Tibial artery (tissue), 4 donors: ENCODE measurements at regions not wholly inside any gene's neighbourhood (a gene's known extent, or its start where the extent isn't known, plus 50 kb on each side); places are given as distances from the start of the nearest gene placed in this dataset.

Source experiments
- DNase-seq, 2 donors: peaks; one replicate each; pipeline ENCODE4 v3.0.0-alpha.2; 2019
- H3K27ac ChIP-seq, 2 donors: fragments of 200-600 bp; sonication (generic) in 1 of 2; 1 replicate in 1 of 2; 2 replicates in 1 of 2; pipeline ENCODE4 v1.5.1; 2018 to 2019; ENCODE audit warnings: mild to moderate bottlenecking in 1 of 2
- H3K27me3 ChIP-seq, 2 donors: fragments of 200-600 bp; sonication (generic) in 1 of 2; one replicate each; pipeline versions ENCODE4 v1.5.1 to v1.6.0; 2016 to 2019
- H3K36me3 ChIP-seq, 3 donors: fragments of 200-600 bp; sonication (generic) in 2 of 3; one replicate each; pipeline ENCODE4 v1.5.1; 2016 to 2019; ENCODE audit warnings: mild to moderate bottlenecking in 2 of 3
- H3K4me1 ChIP-seq, 4 donors: fragments of 200-600 bp; sonication (generic) in 2 of 4; 1 replicate in 3 of 4; 2 replicates in 1 of 4; pipeline ENCODE4 v1.5.1; 2016 to 2019
- H3K4me3 ChIP-seq, 2 donors: fragments of 200-600 bp; sonication (generic) in 1 of 2; 1 replicate in 1 of 2; 2 replicates in 1 of 2; pipeline ENCODE4 v1.5.1; 2018 to 2019; ENCODE audit warnings: mild to moderate bottlenecking in 2 of 2
- H3K9me3 ChIP-seq, 3 donors: fragments of 200-600 bp; sonication (generic) in 1 of 3; one replicate each; pipeline ENCODE4 v1.5.1; 2016 to 2019
- CTCF ChIP-seq, 2 experiments: fragments of 200-600 bp in 1 of 2; fragments of 450-650 bp in 1 of 2; IDR thresholded peaks; one replicate each; pipeline ENCODE4 v1.5.1; 2017 to 2019; ENCODE audit warnings: antibody characterized with exemption in 2 of 2, mild to moderate bottlenecking in 1 of 2, moderate library complexity in 1 of 2
- intact Hi-C: fragments of 100-400 bp; cut with DNase I; formaldehyde crosslinking; loops from one replicate; pipeline ENCODE4 v1.15.0; 2023; ENCODE audit warnings: low total_unique reads

GRCh38 chr4:31983246-31983645, 1263.1 kb downstream of the PCDH7 start:
- Histone ChIP-seq H3K36me3 (no peaks in the 10 kb centered on the region), H3K27ac (no peak overlapping the region)

GRCh38 chr4:31983677-31984076, 1263.5 kb downstream of the PCDH7 start:
- no peak for TF ChIP-seq CTCF (IDR thresholded peaks at IDR 0.05)
- intact Hi-C loops, result no loop called here
- Histone ChIP-seq H3K27ac (no peak overlapping the region), H3K36me3 (no peaks in the 10 kb centered on the region), H3K9me3 (no peaks in the 10 kb centered on the region), H3K27me3 (no peaks in the 10 kb centered on the region), H3K4me3 (no peak overlapping the region), H3K4me1 (peaks cover 0 to 4% (median 0%) of the 10 kb centered on the region in 4 donors)
- DNase-seq, result no peak

More at GRCh38 chr4:31983246-31983645, 1263.1 kb downstream of the PCDH7 start:
- DNase-seq, result no peak
- H3K9me3 ChIP-seq, result no peaks in the 10 kb centered on the region
- no peaks in the 10 kb centered on the region for H3K27me3 ChIP-seq
- H3K4me3 ChIP-seq, result no peak overlapping the region
- H3K4me1 ChIP-seq, result peaks cover 0 to 4% (median 0%) of the 10 kb centered on the region in 4 donors
- intact Hi-C loops, result no loop called here
- no peak for TF ChIP-seq CTCF (IDR thresholded peaks at IDR 0.05)

GRCh38 chr4:31984872-31985271, 1264.7 kb downstream of the PCDH7 start:
- TF ChIP-seq CTCF (IDR thresholded peaks at IDR 0.05), result no peak
- intact Hi-C loops, result no loop called here
- Histone ChIP-seq H3K27me3 (no peaks in the 10 kb centered on the region), H3K27ac (no peak overlapping the region), H3K4me3 (no peak overlapping the region), H3K4me1 (peaks cover 0 to 4% (median 0%) of the 10 kb centered on the region in 4 donors), H3K36me3 (no peaks in the 10 kb centered on the region), H3K9me3 (no peaks in the 10 kb centered on the region)
- DNase-seq, result no peak

- no peak for DNase-seq
- intact Hi-C loops, result no loop called here
- Histone ChIP-seq H3K4me1 (no peaks in the 10 kb centered on the region), H3K9me3 (peaks cover 0 to 5% (median 0%) of the 10 kb centered on the region in 3 donors), H3K27ac (no peak overlapping the region), H3K36me3 (no peaks in the 10 kb centered on the region), H3K27me3 (no peaks in the 10 kb centered on the region), H3K4me3 (peak overlapping the region in 1 of 2 donors; percentile 8)
- TF ChIP-seq CTCF (IDR thresholded peaks at IDR 0.05), result no peak
Measured at GRCh38 chr4:31995943-31996901, 1276.1 kb downstream of the PCDH7 start.

- intact Hi-C loops, result no loop called here
- H3K4me1 ChIP-seq, result no peaks in the 10 kb centered on the region
- H3K27me3 ChIP-seq, result no peaks in the 10 kb centered on the region
- peaks cover 0 to 5% (median 0%) of the 10 kb centered on the region in 3 donors for H3K9me3 ChIP-seq
- no peak overlapping the region for H3K4me3 ChIP-seq
- no peak for TF ChIP-seq CTCF (IDR thresholded peaks at IDR 0.05)
- no peak overlapping the region for H3K27ac ChIP-seq
- H3K36me3 ChIP-seq, result no peaks in the 10 kb centered on the region
- DNase-seq, result no peak
Measured at GRCh38 chr4:31998807-31999206, 1278.6 kb downstream of the PCDH7 start.
